Mesenchymal stem cell (in vitro differentiated cells and primary cell): ENCODE measurements at regions not wholly inside any gene's neighbourhood (a gene's known extent, or its start where the extent isn't known, plus 50 kb on each side); places are given as distances from the start of the nearest gene placed in this dataset.

Experiments used
- DNase-seq: peaks from one replicate; pipeline ENCODE4 v3.0.0-alpha.2; 2013
- H2AFZ ChIP-seq: one replicate; pipeline ENCODE4 v1.6.1; 2013; ENCODE audit warnings: low read depth, mild to moderate bottlenecking, control low read depth, inconsistent platforms, low read length, moderate library complexity
- H2AK5ac ChIP-seq: 2 replicates; pipeline ENCODE4 v1.6.1; 2013; ENCODE audit warnings: low read length, moderate library complexity, mild to moderate bottlenecking, inconsistent platforms; ENCODE audit not compliant: severe bottlenecking
- H2BK120ac ChIP-seq: one replicate; pipeline ENCODE4 v1.6.1; 2013; ENCODE audit warnings: low read depth, mild to moderate bottlenecking, inconsistent platforms, low read length, moderate library complexity
- H2BK12ac ChIP-seq, 2 experiments: one replicate each; pipeline ENCODE4 v1.6.1; 2013; ENCODE audit warnings: inconsistent platforms in 2 of 2, low read length in 2 of 2, mild to moderate bottlenecking in 2 of 2, moderate library complexity in 2 of 2, control low read depth in 1 of 2
- H2BK15ac ChIP-seq: one replicate; pipeline ENCODE4 v1.6.1; 2013; ENCODE audit warnings: mild to moderate bottlenecking, low read depth, inconsistent platforms; ENCODE audit not compliant: poor library complexity, severe bottlenecking
- H2BK5ac ChIP-seq: 2 replicates; pipeline ENCODE4 v1.6.1; 2013; ENCODE audit warnings: low read depth, mild to moderate bottlenecking, low read length, control low read depth, inconsistent platforms; ENCODE audit not compliant: poor library complexity, severe bottlenecking
- H3K14ac ChIP-seq, 2 experiments: one replicate each; pipeline ENCODE4 v1.6.1; 2013; ENCODE audit warnings: inconsistent platforms in 2 of 2, low read length in 2 of 2, control low read depth in 1 of 2, mild to moderate bottlenecking in 1 of 2, moderate library complexity in 1 of 2
- H3K18ac ChIP-seq, 2 experiments: one replicate each; pipeline ENCODE4 v1.6.1; 2013; ENCODE audit warnings: inconsistent platforms in 2 of 2, low read length in 2 of 2, control low read depth in 1 of 2, low read depth in 1 of 2, mild to moderate bottlenecking in 1 of 2
- H3K23ac ChIP-seq, 2 experiments: one replicate each; pipeline ENCODE4 v1.6.1; 2013; ENCODE audit warnings: inconsistent platforms in 2 of 2, low read length in 2 of 2, mild to moderate bottlenecking in 2 of 2, moderate library complexity in 2 of 2, control low read depth in 1 of 2
- H3K27ac ChIP-seq: 2 replicates; pipeline ENCODE4 v1.5.1; 2013; ENCODE audit warnings: mild to moderate bottlenecking, moderate library complexity, low read length, control low read depth, inconsistent platforms; ENCODE audit not compliant: poor library complexity, severe bottlenecking
- H3K27me3 ChIP-seq, 2 experiments: 2 replicates each; pipeline versions ENCODE4 v1.6.1 to v1.7.0; 2013; ENCODE audit warnings: low read length in 2 of 2, mild to moderate bottlenecking in 2 of 2, moderate library complexity in 2 of 2, control low read depth in 1 of 2, inconsistent platforms in 1 of 2; ENCODE audit not compliant: control insufficient read depth in 1 of 2, insufficient read depth in 1 of 2
- H3K36me3 ChIP-seq, 2 experiments: 2 replicates each; pipeline versions ENCODE4 v1.6.1 to v1.7.0; 2013; ENCODE audit warnings: low read length in 2 of 2, control low read depth in 1 of 2, inconsistent platforms in 1 of 2, low read depth in 1 of 2, mild to moderate bottlenecking in 1 of 2; ENCODE audit not compliant: insufficient read depth in 2 of 2, control insufficient read depth in 1 of 2
- H3K4ac ChIP-seq, 2 experiments: one replicate each; pipeline ENCODE4 v1.6.1; 2013; ENCODE audit warnings: inconsistent platforms in 2 of 2, low read length in 2 of 2, mild to moderate bottlenecking in 2 of 2, moderate library complexity in 2 of 2, control low read depth in 1 of 2, low read depth in 1 of 2
- H3K4me1 ChIP-seq: 2 replicates; pipeline ENCODE4 v1.6.1; 2013; ENCODE audit warnings: low read depth, low read length, control low read depth; ENCODE audit not compliant: control insufficient read depth, insufficient read depth
- H3K4me2 ChIP-seq: 2 replicates; pipeline ENCODE4 v1.6.1; 2013; ENCODE audit warnings: low read length, mild to moderate bottlenecking, inconsistent platforms; ENCODE audit not compliant: poor library complexity, severe bottlenecking
- H3K4me3 ChIP-seq, 2 experiments: 2 replicates each; pipeline versions ENCODE4 v1.5.1 to v1.7.0; 2013; ENCODE audit warnings: low read length in 2 of 2, mild to moderate bottlenecking in 2 of 2, control low read depth in 1 of 2, low read depth in 1 of 2; ENCODE audit not compliant: insufficient read depth in 1 of 2
- H3K79me1 ChIP-seq: replicated peaks from 2 replicates; pipeline ENCODE4 v1.6.1; 2013; ENCODE audit warnings: mild to moderate bottlenecking, control low read depth, low read length, inconsistent platforms; ENCODE audit not compliant: poor library complexity, severe bottlenecking
- H3K9ac ChIP-seq: 2 replicates; pipeline ENCODE4 v1.7.0; 2013; ENCODE audit warnings: mild to moderate bottlenecking, low read length, moderate library complexity
- H3K9me3 ChIP-seq: 2 replicates; pipeline ENCODE4 v1.7.0; 2013; ENCODE audit warnings: mild to moderate bottlenecking, low read length; ENCODE audit not compliant: control insufficient read depth
- H4K8ac ChIP-seq: one replicate; pipeline ENCODE4 v1.6.1; 2013; ENCODE audit warnings: inconsistent platforms, mild to moderate bottlenecking, low read length, moderate library complexity
- H4K91ac ChIP-seq: one replicate; pipeline ENCODE4 v1.6.1; 2013; ENCODE audit warnings: mild to moderate bottlenecking, low read length, inconsistent platforms
- WGBS: methylation state at CpG from one replicate; pipeline ENCODE4 v1.1.7; 2013; ENCODE audit warnings: mixed read lengths; 5-methylcytosine and 5-hydroxymethylcytosine counted together

DNA sequence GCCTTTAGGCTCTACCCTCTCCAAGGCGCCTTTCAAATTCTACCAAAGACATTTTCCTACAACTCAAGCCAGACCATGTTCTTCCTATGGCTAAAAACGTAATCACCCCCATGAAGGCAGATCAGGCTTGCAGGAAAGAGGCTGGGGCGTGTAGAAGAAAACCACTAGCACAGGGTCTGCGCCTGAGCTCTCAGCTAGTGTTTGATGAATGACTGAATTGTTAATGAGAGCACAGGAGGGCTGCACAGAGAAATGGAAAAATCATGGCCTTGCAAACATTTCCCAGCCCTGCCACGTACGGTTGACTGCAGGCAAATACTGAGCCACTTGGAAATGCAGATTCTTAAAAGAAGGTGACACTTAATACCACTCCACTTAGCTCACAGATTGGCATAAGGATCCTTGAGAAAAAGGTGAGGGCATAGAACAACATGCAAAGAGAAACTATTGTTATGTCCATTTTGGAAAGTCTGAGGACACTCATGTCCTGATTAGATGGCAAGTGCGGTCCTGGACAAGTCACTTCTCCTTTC, 148.6 kb downstream of the NXPE2 start:
- no peak for DNase-seq
- H2AFZ ChIP-seq = no peak overlapping the region
- H3K79me1 ChIP-seq = no peaks in the 10 kb centered on the region
- H3K4me3 ChIP-seq = no peak overlapping the region
- H2BK12ac ChIP-seq = no peak overlapping the region
- no peak overlapping the region for H2AK5ac ChIP-seq
- no peaks in the 10 kb centered on the region for H3K27me3 ChIP-seq
- H3K4ac ChIP-seq = no peak overlapping the region
- no peak overlapping the region for H3K27ac ChIP-seq
- H3K18ac ChIP-seq = no peak overlapping the region
- no peaks in the 10 kb centered on the region for H3K36me3 ChIP-seq
- H2BK120ac ChIP-seq = no peak overlapping the region
- 78% methylated on average over 4 of the region's 7 CpGs for WGBS
- no peak overlapping the region for H3K9ac ChIP-seq
- H3K23ac ChIP-seq = no peak overlapping the region
- no peak overlapping the region for H3K4me2 ChIP-seq
- peaks cover 6% of the 10 kb centered on the region for H3K9me3 ChIP-seq
- no peak overlapping the region for H3K14ac ChIP-seq
- H4K91ac ChIP-seq = no peak overlapping the region
- no peak overlapping the region for H2BK15ac ChIP-seq
- no peaks in the 10 kb centered on the region for H3K4me1 ChIP-seq
- H2BK5ac ChIP-seq = no peak overlapping the region
- H4K8ac ChIP-seq = no peak overlapping the region

- Histone ChIP-seq H3K9ac (no peak overlapping the region), H3K79me1 (no peaks in the 10 kb centered on the region), H2BK15ac (no peak overlapping the region), H2AK5ac (no peak overlapping the region), H3K23ac (no peak overlapping the region), H4K91ac (no peak overlapping the region), H2AFZ (no peak overlapping the region), H3K9me3 (peaks cover 6% of the 10 kb centered on the region), H3K4me2 (no peak overlapping the region), H3K4me1 (no peaks in the 10 kb centered on the region), H3K27me3 (no peaks in the 10 kb centered on the region), H2BK12ac (no peak overlapping the region), H3K36me3 (no peaks in the 10 kb centered on the region), H3K27ac (no peak overlapping the region), H3K18ac (no peak overlapping the region), H4K8ac (no peak overlapping the region), H2BK5ac (no peak overlapping the region), H3K4me3 (no peak overlapping the region), H3K4ac (no peak overlapping the region), H3K14ac (no peak overlapping the region), H2BK120ac (no peak overlapping the region)
- 60% methylated on average over 2 of the region's 3 CpGs for WGBS
- DNase-seq = no peak
These were observed 149.4 kb downstream of the NXPE2 start for GRCh38 chr11:114827736-114828135.

DNA sequence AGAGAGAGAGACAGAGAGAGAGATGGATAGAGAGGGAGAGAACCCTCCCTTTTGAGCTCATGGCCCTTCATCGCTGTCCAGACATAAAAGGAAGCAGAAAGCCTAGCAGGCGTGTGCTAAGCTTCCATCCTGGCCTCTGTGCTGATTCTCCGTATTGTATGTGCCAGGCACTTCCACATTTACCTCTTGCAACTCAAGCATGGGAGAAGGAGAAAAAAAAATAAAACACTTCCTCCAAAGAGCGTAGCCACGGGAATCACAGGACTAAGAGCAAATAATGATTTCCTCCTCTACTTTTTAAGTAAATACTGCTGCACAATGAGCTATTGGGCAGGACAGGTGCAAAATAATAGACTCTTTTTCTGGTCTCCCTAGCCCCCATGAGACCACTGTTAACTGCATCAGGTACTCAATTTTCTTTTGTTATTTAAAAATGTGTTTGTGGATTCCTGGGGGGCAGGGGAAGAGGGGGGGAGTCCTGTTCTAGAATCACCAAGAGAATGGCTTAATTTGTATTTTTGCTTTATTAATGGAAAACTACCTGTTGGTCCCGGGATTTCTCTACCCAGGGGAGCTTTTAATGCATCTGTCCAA, 154.3 kb downstream of the NXPE2 start:
- no peak overlapping the region for H3K14ac ChIP-seq
- WGBS = 41% methylated on average over 6 of the region's 6 CpGs
- DNase-seq = no peak

GRCh38 chr11:114836161-114836560, 157.8 kb downstream of the NXPE2 start:
- no peak overlapping the region for H4K8ac ChIP-seq
- H2BK15ac ChIP-seq = no peak overlapping the region
- H2BK120ac ChIP-seq = no peak overlapping the region
- no peak overlapping the region for H3K4me2 ChIP-seq
- no peak for DNase-seq
- H3K27ac ChIP-seq = no peak overlapping the region
- no peaks in the 10 kb centered on the region for H3K36me3 ChIP-seq
- H2AK5ac ChIP-seq = no peak overlapping the region
- H3K79me1 ChIP-seq = no peaks in the 10 kb centered on the region
- H4K91ac ChIP-seq = no peak overlapping the region
- H2AFZ ChIP-seq = no peak overlapping the region
- no peak overlapping the region for H3K18ac ChIP-seq
- H3K9ac ChIP-seq = no peak overlapping the region
- no peak overlapping the region for H2BK5ac ChIP-seq
- H3K14ac ChIP-seq = no peak overlapping the region
- H2BK12ac ChIP-seq = no peak overlapping the region
- no peak overlapping the region for H3K4me3 ChIP-seq
- H3K4ac ChIP-seq = no peak overlapping the region
- no peaks in the 10 kb centered on the region for H3K4me1 ChIP-seq
- no peaks in the 10 kb centered on the region for H3K27me3 ChIP-seq
- 89% methylated on average over 3 of the region's 3 CpGs for WGBS
- H3K9me3 ChIP-seq = no peaks in the 10 kb centered on the region
- no peak overlapping the region for H3K23ac ChIP-seq

More for the DNA sequence above, 154.3 kb downstream of the NXPE2 start:
- H3K27ac ChIP-seq = no peak overlapping the region
- no peak overlapping the region for H3K4me2 ChIP-seq
- no peak overlapping the region for H2BK120ac ChIP-seq
- H3K9me3 ChIP-seq = no peaks in the 10 kb centered on the region
- no peak overlapping the region for H2BK5ac ChIP-seq
- H4K8ac ChIP-seq = no peak overlapping the region
- no peak overlapping the region for H2AFZ ChIP-seq
- H3K4ac ChIP-seq = no peak overlapping the region
- no peaks in the 10 kb centered on the region for H3K79me1 ChIP-seq
- H3K27me3 ChIP-seq = no peaks in the 10 kb centered on the region
- no peak overlapping the region for H2AK5ac ChIP-seq
- no peaks in the 10 kb centered on the region for H3K36me3 ChIP-seq
- H3K4me3 ChIP-seq = no peak overlapping the region
- no peak overlapping the region for H2BK15ac ChIP-seq
- no peak overlapping the region for H3K18ac ChIP-seq
- H3K4me1 ChIP-seq = no peaks in the 10 kb centered on the region
- H2BK12ac ChIP-seq = no peak overlapping the region
- no peak overlapping the region for H3K23ac ChIP-seq
- H3K9ac ChIP-seq = no peak overlapping the region
- no peak overlapping the region for H4K91ac ChIP-seq
